ENCODE measurements at regions not wholly inside any gene's neighbourhood (a gene's known extent, or its start where the extent isn't known, plus 50 kb on each side); places are given as distances from the start of the nearest gene placed in this dataset.

DNA sequence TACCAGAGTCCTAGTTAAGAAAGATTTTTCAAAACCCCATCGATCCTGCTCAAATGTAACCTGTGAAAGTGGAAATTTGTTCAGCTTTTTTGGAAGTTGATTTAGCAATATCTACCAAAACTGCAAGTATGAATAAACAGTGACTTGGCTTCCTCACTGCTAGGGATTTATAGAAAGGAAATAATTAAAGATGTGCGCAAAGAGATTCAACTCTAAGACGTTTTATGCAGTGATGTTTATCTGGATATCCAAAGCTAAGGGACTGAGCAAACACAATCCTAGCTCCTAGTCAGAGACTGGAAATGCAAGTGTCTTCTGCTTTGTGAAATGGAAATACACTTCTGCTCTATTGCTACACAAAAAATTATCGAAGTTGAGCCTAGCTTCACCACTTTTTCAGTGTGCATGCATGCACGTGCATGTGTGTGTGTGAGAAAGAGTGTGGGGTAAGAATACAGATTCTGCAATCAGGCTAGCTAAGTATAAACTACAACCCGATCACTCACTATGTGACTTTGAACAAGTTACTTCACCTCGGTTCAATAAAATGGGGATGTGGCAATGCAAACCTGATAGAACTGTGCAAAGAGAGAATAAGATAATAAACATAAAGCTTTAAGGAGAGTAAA lies 52.1 kb upstream of the FOXF1 start:
- TF ChIP-seq, protein P1, sequence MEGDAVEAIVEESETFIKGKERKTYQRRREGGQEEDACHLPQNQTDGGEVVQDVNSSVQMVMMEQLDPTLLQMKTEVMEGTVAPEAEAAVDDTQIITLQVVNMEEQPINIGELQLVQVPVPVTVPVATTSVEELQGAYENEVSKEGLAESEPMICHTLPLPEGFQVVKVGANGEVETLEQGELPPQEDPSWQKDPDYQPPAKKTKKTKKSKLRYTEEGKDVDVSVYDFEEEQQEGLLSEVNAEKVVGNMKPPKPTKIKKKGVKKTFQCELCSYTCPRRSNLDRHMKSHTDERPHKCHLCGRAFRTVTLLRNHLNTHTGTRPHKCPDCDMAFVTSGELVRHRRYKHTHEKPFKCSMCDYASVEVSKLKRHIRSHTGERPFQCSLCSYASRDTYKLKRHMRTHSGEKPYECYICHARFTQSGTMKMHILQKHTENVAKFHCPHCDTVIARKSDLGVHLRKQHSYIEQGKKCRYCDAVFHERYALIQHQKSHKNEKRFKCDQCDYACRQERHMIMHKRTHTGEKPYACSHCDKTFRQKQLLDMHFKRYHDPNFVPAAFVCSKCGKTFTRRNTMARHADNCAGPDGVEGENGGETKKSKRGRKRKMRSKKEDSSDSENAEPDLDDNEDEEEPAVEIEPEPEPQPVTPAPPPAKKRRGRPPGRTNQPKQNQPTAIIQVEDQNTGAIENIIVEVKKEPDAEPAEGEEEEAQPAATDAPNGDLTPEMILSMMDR (IDR thresholded peaks at IDR 0.05) = no peak
- TF ChIP-seq EZH2 (IDR thresholded peaks at IDR 0.05) (no peak), EZH2phosphoT487 (IDR thresholded peaks at IDR 0.05) (no peak)

Data from neural progenitor cell (in vitro differentiated cells).